ENCODE measurements at regions not wholly inside any gene's neighbourhood (a gene's known extent, or its start where the extent isn't known, plus 50 kb on each side); places are given as distances from the start of the nearest gene placed in this dataset.

DNA sequence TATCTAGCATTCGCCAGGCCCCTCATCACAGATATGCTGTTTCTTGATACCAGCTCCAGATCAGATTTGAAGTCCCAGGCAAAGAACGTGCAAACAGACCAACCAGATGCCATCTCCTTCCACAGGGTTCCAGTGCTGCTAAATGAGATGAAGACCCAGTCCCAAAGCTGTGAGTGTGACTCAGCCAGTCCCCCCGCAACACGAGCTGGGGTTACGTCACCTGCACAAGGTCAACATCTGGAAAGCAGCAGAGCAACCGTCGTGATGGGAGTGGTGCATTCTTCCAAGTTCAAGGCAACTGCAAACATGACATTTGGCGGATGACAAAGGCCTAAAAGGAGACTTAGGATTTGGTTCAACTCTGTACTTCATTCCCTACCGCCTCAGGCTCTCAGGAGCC is 69.6 kb upstream of the TIAM1 start:
- TF ChIP-seq, protein P1, sequence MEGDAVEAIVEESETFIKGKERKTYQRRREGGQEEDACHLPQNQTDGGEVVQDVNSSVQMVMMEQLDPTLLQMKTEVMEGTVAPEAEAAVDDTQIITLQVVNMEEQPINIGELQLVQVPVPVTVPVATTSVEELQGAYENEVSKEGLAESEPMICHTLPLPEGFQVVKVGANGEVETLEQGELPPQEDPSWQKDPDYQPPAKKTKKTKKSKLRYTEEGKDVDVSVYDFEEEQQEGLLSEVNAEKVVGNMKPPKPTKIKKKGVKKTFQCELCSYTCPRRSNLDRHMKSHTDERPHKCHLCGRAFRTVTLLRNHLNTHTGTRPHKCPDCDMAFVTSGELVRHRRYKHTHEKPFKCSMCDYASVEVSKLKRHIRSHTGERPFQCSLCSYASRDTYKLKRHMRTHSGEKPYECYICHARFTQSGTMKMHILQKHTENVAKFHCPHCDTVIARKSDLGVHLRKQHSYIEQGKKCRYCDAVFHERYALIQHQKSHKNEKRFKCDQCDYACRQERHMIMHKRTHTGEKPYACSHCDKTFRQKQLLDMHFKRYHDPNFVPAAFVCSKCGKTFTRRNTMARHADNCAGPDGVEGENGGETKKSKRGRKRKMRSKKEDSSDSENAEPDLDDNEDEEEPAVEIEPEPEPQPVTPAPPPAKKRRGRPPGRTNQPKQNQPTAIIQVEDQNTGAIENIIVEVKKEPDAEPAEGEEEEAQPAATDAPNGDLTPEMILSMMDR (IDR thresholded peaks at IDR 0.05) = no peak
- no peak for TF ChIP-seq POLR2A (IDR thresholded peaks at IDR 0.05)

Measured in lower leg skin (tissue), 3 donors.